Activated B cell treated with CpG ODN at 0.5 μM for 24 hours (primary cell): ENCODE measurements at regions not wholly inside any gene's neighbourhood (a gene's known extent, or its start where the extent isn't known, plus 50 kb on each side); places are given as distances from the start of the nearest gene placed in this dataset.
"Not testable (repeated sequence)": the region's sequence is repeated elsewhere in the genome, so short reads cannot be mapped to it uniquely, and the experiment has no call there.

ENCODE experiments used
- ATAC-seq: fragments of 200-7000 bp; cut with Tn5 transposase; one replicate; pipeline ENCODE4 v1.10.0; 2021; ENCODE audit warnings: low read depth, mild to moderate bottlenecking, moderate library complexity
- CTCF ChIA-PET: fragments of 350-600 bp; sonication (Branson Sonifier 250); formaldehyde crosslinking; loops from one replicate; lab custom pipeline; 2021; ENCODE audit warnings: antibody characterized with exemption; lab: Charles Lee
- POLR2A ChIA-PET: fragments of 350-600 bp; sonication (Branson Sonifier 250); formaldehyde crosslinking; loops from one replicate; lab custom pipeline; 2021; ENCODE audit warnings: antibody characterized with exemption; lab: Charles Lee
- DNase-seq: peaks from one replicate; pipeline ENCODE4 v3.0.0; 2022
- H3K27ac Mint-ChIP-seq: one replicate; pipeline ENCODE4 v1.8.0; 2020; ENCODE audit warnings: mixed read lengths
- H3K27me3 Mint-ChIP-seq: one replicate; pipeline ENCODE4 v1.8.0; 2021; ENCODE audit warnings: mixed read lengths
- H3K36me3 Mint-ChIP-seq: one replicate; pipeline ENCODE4 v1.8.0; 2021; ENCODE audit warnings: low read depth, mixed read lengths
- H3K4me1 Mint-ChIP-seq: one replicate; pipeline ENCODE4 v1.8.0; 2021; ENCODE audit warnings: mixed read lengths
- H3K4me3 Mint-ChIP-seq: one replicate; pipeline ENCODE4 v1.8.0; 2020; ENCODE audit warnings: mild to moderate bottlenecking, mixed read lengths
- H3K9me3 Mint-ChIP-seq: one replicate; pipeline ENCODE4 v1.8.0; 2020; ENCODE audit warnings: mixed read lengths
- intact Hi-C: fragments of 100-400 bp; cut with micrococcal nuclease; formaldehyde crosslinking; loops from one replicate; pipeline ENCODE4 v1.15.1; 2024

DNA sequence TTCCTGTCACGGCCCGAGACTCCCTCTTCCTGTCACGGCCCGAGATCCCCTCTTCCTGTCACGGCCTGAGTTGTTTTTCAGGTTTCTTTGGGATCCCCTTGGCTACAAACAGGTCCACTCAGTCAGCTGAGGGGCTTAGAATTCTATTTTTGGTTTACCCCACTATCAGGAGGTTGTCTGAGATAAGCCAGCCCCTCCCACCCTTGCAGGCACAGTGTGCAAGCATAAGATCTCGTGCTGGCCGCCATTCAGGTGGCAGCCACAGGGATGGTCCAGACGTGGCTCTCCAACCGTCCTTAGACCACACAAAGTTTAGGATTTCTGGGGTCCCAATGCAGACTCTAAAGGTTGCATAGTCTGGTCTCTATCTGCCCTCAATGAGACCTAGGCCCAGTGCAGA, 186.0 kb upstream of the PLCXD1 start:
- peak; percentile 28 for ATAC-seq
- H3K27me3 Mint-ChIP-seq, H3K9me3 Mint-ChIP-seq, H3K4me1 Mint-ChIP-seq, DNase-seq, POLR2A ChIA-PET, intact Hi-C loops, CTCF ChIA-PET, H3K36me3 Mint-ChIP-seq: not testable (repeated sequence)
- H3K4me3 Mint-ChIP-seq = peak overlapping the region; percentile 58
- H3K27ac Mint-ChIP-seq = peak overlapping the region; percentile 79
